Hypothalamus (tissue), 51 donors: ENCODE measurements at regions not wholly inside any gene's neighbourhood (a gene's known extent, or its start where the extent isn't known, plus 50 kb on each side); places are given as distances from the start of the nearest gene placed in this dataset.
"Not testable (repeated sequence)": the region's sequence is repeated elsewhere in the genome, so short reads cannot be mapped to it uniquely, and the experiment has no call there.

ENCODE experiments used
- DNase-seq, 51 donors: peaks; one replicate each; lab custom pipeline; 2025; lab: John Stamatoyannopoulos, UW

DNA sequence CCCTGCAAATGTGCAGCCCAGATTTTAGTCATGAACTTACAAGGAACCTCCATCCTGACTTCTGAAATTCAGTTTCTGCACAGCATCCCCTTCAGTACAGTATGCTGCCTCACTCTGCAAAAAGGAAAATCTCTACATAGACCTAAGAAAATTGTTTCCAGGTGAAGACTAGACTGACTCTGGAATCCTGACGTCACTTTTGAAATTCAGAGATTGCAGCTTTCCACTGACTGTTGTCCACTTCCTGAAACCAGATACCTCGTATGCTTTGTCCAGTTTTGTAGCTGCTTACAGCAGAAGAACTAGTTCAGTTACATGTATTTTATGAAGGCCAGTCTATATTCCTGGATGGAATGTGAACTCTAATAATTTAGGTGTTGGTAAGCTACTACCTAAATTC is 629.3 kb upstream of the ST8SIA4 start:
- DNase-seq, result no peak

DNA sequence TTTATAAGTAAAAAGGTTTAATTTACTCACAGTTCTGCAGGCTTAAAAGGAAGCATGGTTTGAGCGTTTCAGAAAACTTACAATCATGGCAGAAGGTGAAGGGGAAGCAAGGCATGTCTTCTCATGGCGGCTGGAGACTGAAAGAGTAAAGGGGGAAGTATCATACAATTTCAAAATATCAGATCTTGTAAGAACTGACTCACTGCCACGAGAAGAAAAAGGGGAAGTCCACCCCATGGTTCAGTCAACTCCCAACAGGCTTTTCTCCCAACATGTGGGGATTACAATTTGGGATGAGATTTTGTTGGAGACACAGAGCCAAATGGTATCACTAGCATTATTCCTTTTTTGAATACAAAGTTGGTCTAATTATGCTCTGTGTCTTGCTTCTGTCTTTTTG is 627.9 kb upstream of the ST8SIA4 start:
- DNase-seq, result no peak

DNA sequence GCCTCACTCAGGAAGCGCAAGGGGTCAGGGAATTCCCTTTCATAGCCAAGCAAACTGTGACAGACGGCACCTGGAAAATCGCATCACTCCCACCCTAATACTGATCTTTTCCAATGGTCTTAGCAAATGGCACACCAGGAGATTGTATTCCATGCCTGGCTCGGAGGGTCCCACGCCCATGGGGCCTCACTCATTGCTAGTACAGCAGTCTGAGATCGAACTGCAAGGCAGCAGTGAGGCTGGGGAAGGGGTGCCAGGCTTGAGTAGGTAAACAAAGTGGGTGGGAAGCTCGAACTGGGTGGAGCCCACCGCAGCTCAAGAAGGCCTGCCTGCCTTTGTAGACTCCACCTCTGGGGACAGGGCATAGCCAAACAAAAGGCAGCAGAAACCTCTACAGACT is 626.0 kb upstream of the ST8SIA4 start:
- not testable (repeated sequence) for DNase-seq

DNA sequence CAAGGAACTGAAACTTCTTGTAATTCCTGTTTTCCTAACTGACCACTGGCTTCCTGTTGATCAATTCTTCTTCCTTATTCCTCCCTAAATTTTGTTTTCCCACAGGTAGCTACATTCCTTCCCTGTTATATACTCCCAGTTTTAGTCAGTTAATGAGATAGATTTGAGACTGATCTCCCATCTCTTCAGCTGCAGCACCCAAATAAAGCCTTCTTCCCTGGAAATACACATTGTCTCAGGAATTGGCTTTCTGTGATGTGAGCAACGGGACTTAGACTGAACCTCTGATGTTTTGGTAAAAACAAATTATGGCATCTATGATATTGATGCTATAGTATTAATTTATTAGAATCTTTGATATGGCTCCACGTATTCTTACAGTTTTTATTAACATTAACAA is 617.3 kb upstream of the ST8SIA4 start:
- no peak for DNase-seq

DNA sequence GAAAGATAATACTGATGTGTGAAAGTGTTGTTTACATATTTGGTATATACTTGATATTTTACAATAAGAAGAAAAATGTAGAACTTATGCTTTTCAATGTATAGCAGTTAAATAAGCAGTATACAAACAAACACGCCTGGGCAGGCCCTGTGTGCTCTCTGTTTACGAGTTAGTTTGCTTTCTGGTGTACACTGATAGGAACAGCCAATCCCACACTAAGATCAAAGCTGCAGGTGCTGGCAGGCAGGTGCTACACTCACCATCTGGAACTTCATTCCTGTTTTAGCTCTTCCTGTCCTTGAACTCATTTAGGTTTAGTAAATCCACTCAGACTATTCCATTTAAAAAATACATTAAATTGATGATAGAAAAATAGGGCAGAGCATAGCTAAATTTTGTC is 614.7 kb upstream of the ST8SIA4 start:
- DNase-seq, result no peak

DNA sequence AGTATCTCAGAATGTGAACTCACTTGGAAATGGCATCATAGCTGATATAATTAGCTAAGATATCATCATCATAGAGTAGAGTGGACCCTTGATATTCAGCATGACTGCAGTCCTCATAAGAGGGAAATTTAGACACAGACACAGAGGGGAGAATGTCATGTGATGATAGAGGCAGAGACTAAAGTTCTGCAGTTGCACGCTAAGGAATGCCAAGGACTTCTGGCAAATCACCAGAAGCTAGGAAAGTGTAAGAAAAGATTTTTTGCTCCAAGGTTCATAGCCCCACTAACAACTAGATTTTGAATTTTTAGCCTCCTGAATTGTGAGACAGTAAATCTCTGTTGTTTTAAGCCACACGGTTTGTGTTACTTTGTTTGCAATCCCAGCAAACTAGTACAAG is 612.6 kb upstream of the ST8SIA4 start:
- no peak for DNase-seq

DNA sequence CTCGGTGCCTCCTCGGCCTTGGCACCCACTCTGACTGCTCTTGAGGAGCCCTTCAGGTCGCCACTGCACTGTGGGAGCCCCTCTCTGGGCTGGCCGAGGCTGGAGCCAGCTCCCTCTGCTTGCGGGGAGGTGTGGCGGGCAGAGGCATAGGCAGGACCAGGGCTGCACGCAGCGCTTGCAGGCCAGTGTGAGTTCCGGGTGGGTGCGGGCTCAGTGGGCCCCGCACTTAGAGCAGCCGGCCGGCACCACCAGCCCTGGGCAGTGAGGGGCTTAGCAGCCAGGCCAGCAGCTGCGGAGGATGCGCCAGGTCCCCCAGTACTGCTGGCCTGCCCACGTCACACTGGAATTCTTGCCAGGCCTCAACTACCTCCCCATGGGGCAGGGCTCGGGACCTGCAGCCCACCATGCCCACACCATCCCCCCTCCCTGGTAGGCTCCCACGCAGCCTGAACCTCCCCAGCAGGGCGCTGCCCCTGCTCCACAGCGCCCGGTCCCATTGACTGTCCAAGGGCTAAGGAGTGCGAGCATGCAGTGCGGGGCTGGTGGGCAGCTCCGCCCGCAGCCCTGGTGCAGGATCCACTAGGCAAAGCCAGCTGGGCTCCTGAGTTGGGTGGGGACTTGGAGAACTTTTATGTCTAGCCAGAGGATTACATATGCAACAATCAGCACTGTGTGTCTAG is 602.9 kb upstream of the ST8SIA4 start:
- no peak for DNase-seq

DNA sequence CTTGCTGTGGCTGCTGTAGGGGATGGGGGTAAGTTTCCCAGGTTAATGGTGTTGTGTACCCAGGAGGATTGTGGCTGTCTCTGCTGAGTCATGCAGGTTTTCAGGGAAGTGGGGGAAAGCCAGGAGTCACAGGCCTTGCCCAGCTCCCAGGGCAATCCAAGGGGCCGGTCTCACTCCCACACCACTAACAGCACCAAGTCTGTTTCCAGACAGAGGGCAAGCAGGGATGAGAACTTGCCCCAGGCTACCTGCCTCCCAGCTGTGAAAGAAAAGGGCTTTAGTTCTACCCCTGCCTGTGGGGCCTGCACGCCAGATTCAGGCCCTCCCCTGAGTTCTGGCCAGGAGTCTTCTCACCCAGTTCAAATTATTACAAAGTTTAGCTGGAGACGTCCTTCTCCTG is 579.8 kb upstream of the ST8SIA4 start:
- DNase-seq, result no peak

DNA sequence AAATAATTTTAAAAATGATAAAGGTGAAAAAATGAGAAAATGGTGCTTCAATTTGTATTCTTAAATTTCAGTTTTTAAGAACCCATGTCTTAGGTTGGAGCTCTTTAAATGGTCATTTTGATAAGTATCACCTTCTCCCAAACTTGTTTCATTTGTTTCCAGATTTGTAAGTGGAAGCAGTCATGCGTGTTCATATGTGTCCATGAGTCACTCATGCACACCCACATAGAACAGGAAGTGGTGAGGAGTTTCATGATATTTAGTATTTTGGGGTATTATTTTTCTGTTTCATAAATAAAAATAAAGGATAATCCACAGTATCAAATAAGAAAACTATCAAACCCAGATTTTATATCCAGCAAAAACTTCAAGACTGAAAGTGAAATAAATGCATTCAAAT is 570.4 kb upstream of the ST8SIA4 start:
- no peak for DNase-seq

DNA sequence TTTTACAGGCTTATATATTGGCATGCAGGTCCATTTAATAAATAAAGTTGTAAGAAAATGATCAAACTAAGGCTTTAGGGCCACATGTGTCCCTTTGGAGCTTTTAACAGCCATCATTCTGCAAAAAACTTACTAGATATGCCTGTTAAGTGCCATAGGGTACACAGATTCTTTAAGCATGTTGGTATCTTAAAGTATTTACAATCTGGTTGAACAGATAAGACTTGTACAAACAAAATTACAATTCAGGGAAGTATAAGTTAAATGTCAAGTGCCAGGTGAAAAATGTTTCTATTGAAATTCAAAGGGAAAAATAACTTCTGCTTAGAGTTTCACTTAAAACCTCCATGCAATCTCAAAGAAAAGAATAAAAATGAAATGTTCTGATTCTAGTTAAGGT is 558.4 kb upstream of the ST8SIA4 start:
- no peak for DNase-seq

DNA sequence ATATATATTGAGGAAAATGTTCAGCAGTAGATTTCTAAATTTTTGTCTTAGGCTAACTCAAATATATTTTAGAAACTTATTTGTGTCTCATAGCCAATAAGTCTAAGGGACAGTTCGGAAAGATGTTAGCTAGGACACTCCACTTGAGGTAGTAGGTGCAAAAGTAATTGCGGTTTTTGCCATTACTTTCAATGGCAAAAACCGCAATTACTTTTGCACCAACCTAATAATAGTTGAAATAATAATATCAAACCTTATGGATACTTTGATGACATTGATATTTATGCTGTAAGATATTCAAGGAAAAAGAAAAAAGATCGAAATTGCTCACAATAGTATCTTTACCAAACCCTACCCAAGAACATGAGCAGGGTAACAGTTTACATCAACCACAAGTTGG is 555.5 kb upstream of the ST8SIA4 start:
- DNase-seq, result no peak

DNA sequence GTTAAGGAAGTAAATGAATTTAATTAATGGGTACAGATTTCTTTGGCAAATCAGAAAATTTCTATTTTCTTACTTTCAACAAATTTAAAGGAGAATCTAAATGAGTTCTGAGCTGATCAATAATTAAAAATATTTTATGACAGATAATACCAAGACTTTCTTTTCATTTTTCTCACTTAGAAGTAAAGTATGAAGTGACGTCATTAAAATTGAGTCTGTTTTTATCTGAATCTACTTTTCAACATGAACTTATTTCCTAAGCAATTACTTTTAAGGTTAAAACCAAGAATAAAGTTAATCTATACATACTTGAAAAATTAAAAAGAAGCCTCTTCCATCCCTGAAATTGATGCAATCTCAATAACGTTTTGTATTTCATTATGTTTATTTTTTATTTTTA is 552.8 kb upstream of the ST8SIA4 start:
- DNase-seq, result no peak

DNA sequence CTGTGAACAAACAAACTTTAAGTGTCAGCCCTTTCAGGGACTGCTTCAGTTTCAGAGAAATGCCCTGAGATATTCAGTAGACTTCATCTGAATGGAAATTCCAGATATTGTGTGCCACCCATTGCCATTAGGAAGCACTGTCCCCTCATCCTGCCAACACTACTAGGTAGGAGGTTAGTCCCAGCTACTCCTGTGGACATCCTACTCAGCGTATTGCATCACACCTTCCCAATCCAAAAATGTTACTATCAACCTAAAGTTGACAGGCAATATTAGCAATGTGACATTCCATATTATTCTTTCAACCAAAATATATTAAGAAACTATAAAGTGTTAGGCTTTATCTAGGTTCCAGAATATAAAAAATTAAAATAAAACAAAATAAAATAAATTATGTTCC is 552.0 kb upstream of the ST8SIA4 start:
- DNase-seq, result no peak

DNA sequence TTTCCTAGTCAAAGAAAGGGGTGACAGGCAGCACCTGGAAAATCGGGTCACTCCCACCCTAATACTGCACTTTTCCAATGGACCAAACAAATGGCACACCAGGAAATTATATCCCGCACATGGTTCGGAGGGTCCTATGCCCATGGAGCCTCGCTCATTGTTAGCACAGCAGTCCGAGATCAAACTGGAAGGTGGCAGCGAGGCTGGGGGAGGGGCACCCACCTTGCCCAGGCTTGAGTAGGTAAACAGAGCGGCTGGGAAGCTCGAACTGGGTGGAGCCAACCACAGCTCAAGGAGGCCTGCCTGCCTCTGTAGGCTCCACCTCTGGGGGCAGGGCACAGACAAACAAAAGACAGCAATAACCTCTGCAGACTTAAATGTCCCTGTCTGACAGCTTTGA is 539.2 kb upstream of the ST8SIA4 start:
- not testable (repeated sequence) for DNase-seq

DNA sequence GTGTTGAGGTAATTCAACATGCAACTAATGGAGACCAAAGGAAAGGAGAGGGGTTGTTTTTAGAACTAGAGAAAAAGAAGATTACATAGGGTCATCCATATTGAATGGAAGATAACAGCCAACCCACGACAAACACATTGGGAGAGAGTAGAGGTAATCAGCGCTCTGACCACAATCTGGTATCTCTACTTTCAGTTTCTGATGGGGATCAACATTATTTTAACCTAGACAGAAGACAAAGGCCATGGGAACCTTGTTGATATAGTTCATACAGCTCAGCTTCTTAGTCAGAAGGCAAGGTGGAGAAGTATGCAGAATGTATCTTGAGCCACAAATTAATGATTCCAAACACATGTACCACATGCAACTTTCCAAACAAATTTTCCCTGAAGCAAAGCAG is 537.1 kb upstream of the ST8SIA4 start:
- no peak for DNase-seq

DNA sequence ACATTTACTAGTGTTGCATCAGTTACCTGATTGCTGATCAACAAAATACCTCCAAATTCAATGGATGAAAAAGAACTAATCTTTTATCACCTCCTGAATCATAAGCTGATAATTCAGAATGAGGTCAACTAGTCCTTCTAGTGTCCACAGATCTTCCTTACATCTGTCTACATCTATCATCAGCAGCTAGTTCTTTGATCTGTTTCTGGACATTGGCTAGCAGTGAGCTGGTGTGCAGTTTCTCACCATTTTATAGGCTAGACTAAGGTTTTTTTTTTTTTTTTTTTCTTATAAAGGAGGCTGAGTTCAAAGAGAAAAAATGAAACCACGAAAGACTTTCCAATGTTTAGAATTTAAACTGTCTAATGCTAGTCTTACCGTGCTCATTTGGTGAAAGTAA is 534.3 kb upstream of the ST8SIA4 start:
- no peak for DNase-seq

DNA sequence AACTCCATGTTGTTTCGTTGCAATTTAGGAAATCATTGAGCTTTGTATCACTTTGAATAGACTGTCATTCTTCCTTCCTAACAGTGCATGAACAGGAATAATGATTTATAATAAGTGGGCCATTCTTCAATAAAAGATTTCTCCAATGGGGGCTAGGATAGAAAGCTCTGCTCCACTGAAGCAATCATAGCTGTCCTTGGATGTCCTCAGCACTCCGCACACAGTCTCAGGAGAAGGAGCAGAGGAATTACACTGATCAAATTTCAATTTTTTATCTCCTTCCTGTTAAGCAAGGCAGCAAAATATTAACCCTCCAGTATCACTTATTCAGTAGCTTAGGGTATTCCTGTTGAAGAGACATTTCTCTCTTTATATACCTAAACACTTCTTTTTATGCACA is 532.7 kb upstream of the ST8SIA4 start:
- DNase-seq, result no peak

DNA sequence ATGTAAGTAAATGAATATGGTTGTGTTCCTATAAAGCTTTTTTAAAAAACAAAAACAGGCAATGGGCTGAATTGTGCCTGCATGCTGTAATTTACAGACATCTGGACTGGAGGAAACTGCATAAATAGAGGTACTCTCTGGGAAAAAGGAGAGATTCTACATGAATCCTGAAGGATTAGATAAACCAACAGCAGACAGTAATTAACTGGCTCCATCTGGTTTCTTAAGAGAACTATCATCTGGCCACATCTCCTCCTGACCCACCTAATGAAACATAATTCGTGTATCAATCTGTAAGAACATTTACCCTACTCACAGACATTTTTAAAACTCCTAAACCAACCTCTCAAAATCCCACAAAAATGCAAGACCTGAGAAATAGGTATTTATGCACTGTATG is 528.1 kb upstream of the ST8SIA4 start:
- no peak for DNase-seq

DNA sequence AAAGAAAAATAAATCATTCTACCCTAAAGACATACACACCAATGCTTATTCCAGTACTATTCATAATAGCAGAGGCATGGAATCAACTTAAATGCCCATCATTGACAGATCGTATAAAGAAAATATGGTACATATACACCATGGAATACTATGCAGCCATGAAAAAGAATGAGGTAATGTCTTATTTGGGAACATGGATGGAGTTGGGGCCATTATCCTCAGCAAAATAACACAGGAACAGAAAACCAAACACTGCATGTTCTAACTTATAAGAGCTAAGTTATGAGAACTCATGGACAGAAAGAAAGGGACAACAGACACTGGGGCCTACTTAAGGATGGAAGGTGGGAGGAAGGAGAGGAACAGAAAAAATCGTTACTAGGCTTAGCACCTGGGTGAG is 527.5 kb upstream of the ST8SIA4 start:
- DNase-seq, result no peak

DNA sequence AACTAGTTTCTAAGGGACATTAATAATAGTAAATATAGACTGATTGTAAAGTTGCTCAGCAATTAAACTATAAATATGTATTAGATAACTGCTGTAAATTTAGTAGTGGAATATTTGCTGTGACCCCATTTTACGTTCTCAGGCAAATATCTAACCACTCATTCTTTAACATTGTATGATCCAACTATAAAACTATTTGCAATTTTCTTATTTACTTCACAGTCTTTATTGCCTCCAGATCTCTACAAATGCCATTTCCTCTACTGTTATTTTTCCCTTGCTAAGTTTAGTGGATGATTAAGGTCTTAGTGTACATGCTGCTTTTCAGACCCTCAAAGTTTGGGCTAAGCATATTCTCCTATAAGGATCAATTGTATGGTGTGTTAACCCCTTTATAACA is 526.2 kb upstream of the ST8SIA4 start:
- no peak for DNase-seq

DNA sequence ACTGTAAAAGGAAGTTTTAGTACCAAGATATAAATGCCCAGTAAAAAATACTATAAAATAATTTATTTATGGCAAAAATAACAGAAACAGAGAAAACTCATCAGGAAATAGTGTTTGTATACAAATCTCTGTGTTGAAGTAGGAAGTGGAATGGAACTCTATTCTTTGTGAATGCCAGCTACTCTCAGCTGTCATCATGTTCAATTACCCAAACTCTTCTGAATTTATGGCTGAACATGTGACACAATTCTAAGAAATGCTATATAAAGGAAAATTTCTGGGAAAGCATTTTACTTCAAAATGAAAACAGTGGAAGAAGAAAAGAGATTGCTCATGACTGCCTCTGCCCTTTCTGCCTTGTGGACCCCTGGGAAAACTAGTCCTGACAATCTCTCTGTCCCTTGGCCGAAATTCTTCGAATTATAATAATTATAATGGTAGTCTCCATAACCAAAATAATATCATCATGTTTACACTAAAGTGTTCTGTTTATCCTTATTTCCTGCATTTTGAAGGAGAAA is 522.3 kb upstream of the ST8SIA4 start:
- DNase-seq, result no peak

DNA sequence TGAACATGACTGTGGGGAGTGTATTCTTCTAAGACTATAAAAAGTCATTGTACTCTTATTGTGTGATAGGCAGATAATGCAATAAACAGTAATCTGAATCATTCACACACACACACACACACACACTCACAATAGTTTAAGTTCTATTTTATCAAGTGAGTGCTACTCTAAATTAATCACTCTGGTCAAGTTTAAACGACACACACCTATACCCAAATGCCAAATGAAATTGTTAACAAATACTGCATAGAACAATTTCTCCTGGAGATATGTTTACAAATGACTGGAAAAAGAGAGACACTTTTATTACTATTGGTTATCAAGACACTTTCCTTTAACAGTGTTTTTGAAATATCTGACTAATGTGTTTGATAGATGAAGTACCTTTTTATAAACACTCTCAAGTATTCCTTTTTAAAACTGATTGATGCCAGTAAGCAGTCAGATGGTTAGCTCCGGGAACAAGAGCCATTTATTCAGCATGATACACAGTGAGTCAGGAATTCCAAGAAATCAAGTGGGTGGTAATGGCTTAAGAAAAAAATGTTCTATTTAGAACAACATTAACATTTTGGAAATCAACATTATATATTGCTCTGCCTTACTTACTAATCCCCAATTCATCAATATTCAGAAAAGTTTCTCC is 521.6 kb upstream of the ST8SIA4 start:
- DNase-seq, result no peak

DNA sequence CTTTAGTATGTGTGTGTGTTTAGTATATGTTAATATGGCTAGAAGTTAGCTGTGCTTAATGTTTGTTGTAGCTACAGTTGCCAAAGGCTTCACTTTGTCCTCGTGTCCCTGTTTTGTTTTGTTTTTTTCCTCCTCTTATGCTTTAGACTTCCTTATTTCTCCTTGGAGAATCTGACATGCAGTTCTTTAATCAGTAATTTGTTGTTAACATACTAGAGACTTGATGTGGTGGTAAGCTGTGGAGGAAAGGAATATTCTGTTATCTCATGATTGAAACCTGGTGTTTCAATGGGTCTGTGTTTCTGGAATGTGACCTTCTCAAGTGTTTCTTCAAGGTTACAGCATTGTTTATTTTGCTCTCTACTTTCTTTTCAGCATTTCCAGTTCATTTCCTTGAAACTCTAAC is 515.6 kb upstream of the ST8SIA4 start:
- no peak for DNase-seq
